H1 (cell line): ENCODE measurements at regions not wholly inside any gene's neighbourhood (a gene's known extent, or its start where the extent isn't known, plus 50 kb on each side); places are given as distances from the start of the nearest gene placed in this dataset.

Experiments
- CTCF ChIA-PET: fragments of 300-600 bp; sonication (Branson Sonifier 250); formaldehyde crosslinking; loops from one replicate; lab custom pipeline; 2021; ENCODE audit not compliant: partially characterized antibody; lab: Charles Lee
- POLR2A ChIA-PET: fragments of 300-600 bp; sonication (Branson Sonifier 250); formaldehyde crosslinking; loops from one replicate; lab custom pipeline; 2021; ENCODE audit warnings: inconsistent platforms; ENCODE audit not compliant: partially characterized antibody; lab: Charles Lee
- DNase-seq, 2 experiments: peaks; one replicate each; pipeline versions ENCODE4 v3.0.0 to v3.0.0-alpha.2; 2010 to 2022; ENCODE audit warnings: low spot score in 2 of 2, low read depth in 1 of 2, mixed read lengths in 1 of 2
- FAIRE-seq: peaks from 2 replicates; lab custom pipeline; 2011; peaks lifted over from hg19 to GRCh38; lab: Jason Lieb, UNC
- H2AFZ ChIP-seq: 2 replicates; pipeline ENCODE4 v1.8.1; 2012; ENCODE audit warnings: low read length, inconsistent platforms
- H2AK5ac ChIP-seq: 2 replicates; pipeline ENCODE4 v1.6.1; 2013; ENCODE audit warnings: low read depth, low read length
- H2BK120ac ChIP-seq: replicated peaks from 2 replicates; pipeline ENCODE3; 2013; ENCODE audit warnings: low read depth, low read length, inconsistent platforms
- H2BK12ac ChIP-seq: 2 replicates; pipeline ENCODE4 v1.6.1; 2013; ENCODE audit warnings: low read depth, low read length
- H2BK15ac ChIP-seq: 2 replicates; pipeline ENCODE4 v1.6.1; 2013; ENCODE audit warnings: low read length
- H2BK20ac ChIP-seq: 2 replicates; pipeline ENCODE4 v1.6.1; 2013; ENCODE audit warnings: low read length
- H2BK5ac ChIP-seq: 2 replicates; pipeline ENCODE4 v1.6.1; 2013; ENCODE audit warnings: low read depth, low read length
- H3K14ac ChIP-seq: 2 replicates; pipeline ENCODE4 v1.6.1; 2013; ENCODE audit warnings: inconsistent platforms; ENCODE audit not compliant: insufficient read length
- H3K18ac ChIP-seq: 2 replicates; pipeline ENCODE4 v1.6.1; 2013; ENCODE audit warnings: low read length; ENCODE audit errors: extremely low read depth
- H3K23ac ChIP-seq: 2 replicates; pipeline ENCODE4 v1.6.1; 2013; ENCODE audit warnings: inconsistent platforms; ENCODE audit not compliant: insufficient read length
- H3K23me2 ChIP-seq: 2 replicates; pipeline ENCODE4 v1.6.1; 2013; ENCODE audit warnings: low read depth, low read length
- H3K27ac ChIP-seq: 2 replicates; pipeline ENCODE4 v1.6.1; 2011; ENCODE audit warnings: low read depth, low read length, inconsistent platforms
- H3K27me3 ChIP-seq, 4 experiments: replicated peaks in 1 of 4; 1 replicate in 1 of 4; 2 replicates in 3 of 4; pipeline versions ENCODE4 v1.6.1 to v1.8.1; 2011 to 2013; ENCODE audit warnings: low read length in 3 of 4, mild to moderate bottlenecking in 3 of 4, inconsistent platforms in 2 of 4, mixed read lengths in 2 of 4, moderate library complexity in 1 of 4; ENCODE audit not compliant: control insufficient read depth in 3 of 4, insufficient read depth in 3 of 4; ENCODE audit errors: extremely low read depth in 1 of 4
- H3K36me3 ChIP-seq, 4 experiments: 2 replicates each; pipeline versions ENCODE4 v1.6.1 to v1.8.1; 2011 to 2013; ENCODE audit warnings: mild to moderate bottlenecking in 4 of 4, low read length in 3 of 4, moderate library complexity in 2 of 4, control low read depth in 1 of 4, inconsistent platforms in 1 of 4; ENCODE audit not compliant: insufficient read depth in 4 of 4, control insufficient read depth in 2 of 4
- H3K4ac ChIP-seq: replicated peaks from 2 replicates; pipeline ENCODE3; 2013; ENCODE audit warnings: low read length, low read depth, mixed read lengths, inconsistent platforms; ENCODE audit not compliant: insufficient read length
- H3K4me1 ChIP-seq, 4 experiments: replicated peaks in 1 of 4; 1 replicate in 1 of 4; 2 replicates in 3 of 4; pipeline versions ENCODE4 v1.6.1 to v1.8.1; 2011 to 2013; ENCODE audit warnings: low read length in 3 of 4, inconsistent platforms in 2 of 4, mixed read lengths in 1 of 4; ENCODE audit not compliant: insufficient read depth in 4 of 4, control insufficient read depth in 3 of 4
- H3K4me2 ChIP-seq, 2 experiments: 2 replicates each; pipeline versions ENCODE4 v1.6.1 to v1.8.1; 2011 to 2013; ENCODE audit warnings: low read depth in 2 of 2, low read length in 2 of 2, control low read depth in 1 of 2, inconsistent platforms in 1 of 2, mild to moderate bottlenecking in 1 of 2; ENCODE audit not compliant: insufficient read depth in 1 of 2
- H3K4me3 ChIP-seq, 4 experiments: fragments of 200-600, 300-600 bp in 1 of 4; sonication (generic), shearing (Covaris generic), sonication (Bioruptor Twin) in 1 of 4; 2 replicates each; pipeline versions ENCODE4 v1.5.1 to v1.8.1; 2011 to 2016; ENCODE audit warnings: low read length in 4 of 4, low read depth in 3 of 4, control low read depth in 2 of 4, inconsistent platforms in 2 of 4, mild to moderate bottlenecking in 2 of 4, mixed read lengths in 1 of 4, moderate library complexity in 1 of 4; ENCODE audit not compliant: insufficient read depth in 2 of 4; ENCODE audit errors: extremely low read depth in 1 of 4
- H3K56ac ChIP-seq: replicated peaks from 2 replicates; pipeline ENCODE3; 2013; ENCODE audit warnings: low read depth, mild to moderate bottlenecking, mixed read lengths, low read length, inconsistent platforms; ENCODE audit not compliant: insufficient read length
- H3K79me1 ChIP-seq: 2 replicates; pipeline ENCODE4 v1.6.1; 2013; ENCODE audit warnings: low read depth, low read length, control low read depth
- H3K79me2 ChIP-seq, 2 experiments: 2 replicates each; pipeline versions ENCODE4 v1.6.1 to v1.8.1; 2012 to 2013; ENCODE audit warnings: low read length in 2 of 2, mild to moderate bottlenecking in 2 of 2, inconsistent platforms in 1 of 2; ENCODE audit not compliant: insufficient read depth in 2 of 2, control insufficient read depth in 1 of 2
- H3K9ac ChIP-seq, 4 experiments: replicated peaks in 1 of 4; 1 replicate in 1 of 4; 2 replicates in 3 of 4; pipeline versions ENCODE4 v1.6.1 to v1.8.1; 2011 to 2013; ENCODE audit warnings: low read depth in 3 of 4, low read length in 3 of 4, control low read depth in 2 of 4, mild to moderate bottlenecking in 2 of 4, moderate library complexity in 2 of 4, inconsistent platforms in 1 of 4; ENCODE audit errors: extremely low read depth in 1 of 4
- H3K9me3 ChIP-seq, 2 experiments: 2 replicates each; pipeline versions ENCODE4 v1.6.1 to v1.8.1; 2012 to 2013; ENCODE audit warnings: mild to moderate bottlenecking in 2 of 2, moderate library complexity in 2 of 2, control low read depth in 1 of 2, inconsistent platforms in 1 of 2, low read depth in 1 of 2, low read length in 1 of 2, mixed read lengths in 1 of 2; ENCODE audit not compliant: insufficient read depth in 2 of 2
- H4K20me1 ChIP-seq, 2 experiments: replicated peaks in 1 of 2; 2 replicates each; pipeline versions ENCODE3 to v1.8.1; 2011 to 2013; ENCODE audit warnings: inconsistent platforms in 2 of 2, low read length in 2 of 2, mild to moderate bottlenecking in 1 of 2; ENCODE audit not compliant: insufficient read depth in 2 of 2, control insufficient read depth in 1 of 2
- H4K5ac ChIP-seq: 2 replicates; pipeline ENCODE4 v1.6.1; 2013; ENCODE audit warnings: low read length, low read depth, mixed read lengths, inconsistent platforms; ENCODE audit not compliant: insufficient read length
- H4K8ac ChIP-seq: 2 replicates; pipeline ENCODE4 v1.8.0; 2013; ENCODE audit warnings: mild to moderate bottlenecking, moderate library complexity, low read length, inconsistent platforms; ENCODE audit not compliant: insufficient read depth; ENCODE audit errors: extremely low read depth
- H4K91ac ChIP-seq: replicated peaks from 2 replicates; pipeline ENCODE3; 2013; ENCODE audit warnings: low read length, mixed read lengths, inconsistent platforms; ENCODE audit not compliant: insufficient read length
- BCL11A ChIP-seq, 2 experiments: IDR thresholded peaks; one replicate each; pipeline ENCODE4 v1.6.1; 2011; ENCODE audit warnings: low read depth in 2 of 2, low read length in 2 of 2, mild to moderate bottlenecking in 2 of 2
- CHD2 ChIP-seq: IDR thresholded peaks from 2 replicates; pipeline ENCODE4 v1.6.1; 2012; ENCODE audit warnings: low read length, improper control_type of control experiment
- EZH2 ChIP-seq: fragments of 200-600 bp; sonication (generic); IDR thresholded peaks from 2 replicates; pipeline ENCODE4 v1.7.1; 2012; ENCODE audit warnings: low read depth, mild to moderate bottlenecking, moderate library complexity, low read length, inconsistent platforms; ENCODE audit not compliant: severe bottlenecking
- FOSL1 ChIP-seq: IDR thresholded peaks from 2 replicates; pipeline ENCODE4 v1.6.1; 2011; ENCODE audit warnings: mild to moderate bottlenecking, low read depth, low read length, moderate library complexity; ENCODE audit not compliant: insufficient read depth
- HDAC6 ChIP-seq: IDR thresholded peaks from one replicate; pipeline ENCODE4 v1.7.1; 2012; ENCODE audit warnings: low read depth, mild to moderate bottlenecking, inconsistent platforms, low read length, moderate library complexity
- POLR2A ChIP-seq, 2 experiments: IDR thresholded peaks; 1 replicate in 1 of 2; 2 replicates in 1 of 2; pipeline ENCODE4 v1.6.1; 2011; ENCODE audit warnings: low read depth in 2 of 2, low read length in 2 of 2, mild to moderate bottlenecking in 2 of 2; ENCODE audit errors: control extremely low read depth in 1 of 2
- POLR2AphosphoS5 ChIP-seq: IDR thresholded peaks from 2 replicates; pipeline ENCODE4 v1.6.1; 2011; ENCODE audit warnings: low read depth, low read length
- POU5F1 ChIP-seq: IDR thresholded peaks from 2 replicates; pipeline ENCODE4 v1.6.1; 2011; ENCODE audit warnings: low read depth, mild to moderate bottlenecking, low read length, moderate library complexity
- SAP30 ChIP-seq: fragments of 300-600 bp; sonication (generic); IDR thresholded peaks from 2 replicates; pipeline ENCODE4 v1.7.1; 2012; ENCODE audit warnings: low read length, moderate library complexity, mild to moderate bottlenecking, inconsistent platforms; ENCODE audit not compliant: insufficient read depth, insufficient replicate concordance
- SP2 ChIP-seq: IDR thresholded peaks from 2 replicates; pipeline ENCODE4 v1.6.1; 2012; ENCODE audit warnings: mild to moderate bottlenecking, low read length, inconsistent platforms
- USF2 ChIP-seq: IDR thresholded peaks from 2 replicates; pipeline ENCODE4 v1.6.1; 2011; ENCODE audit warnings: low read length, improper control_type of control experiment
- WGBS, 2 experiments: shearing (Covaris generic) in 1 of 2; methylation state at CpG; one replicate each; pipeline versions ENCODE4 v1.1.6 to v1.1.7; 2013 to 2015; ENCODE audit warnings: low lambda C conversion rate in 2 of 2, mixed read lengths in 2 of 2, inconsistent platforms in 1 of 2, low coverage in 1 of 2, missing lambda C conversion rate in 1 of 2; ENCODE audit not compliant: insufficient replicate concordance in 2 of 2, insufficient coverage in 1 of 2, insufficient read length in 1 of 2; ENCODE audit errors: extremely low coverage in 1 of 2, missing lambda C conversion rate in 1 of 2; 5-methylcytosine and 5-hydroxymethylcytosine counted together
- TF ChIP-seq, protein P1 (sequence below): IDR thresholded peaks from 2 replicates; pipeline ENCODE4 v1.6.1; 2012; ENCODE audit warnings: low read length, inconsistent platforms

- FAIRE-seq = no peak
- no peak overlapping the region for H3K9ac ChIP-seq
- TF ChIP-seq EZH2 (no peak), HDAC6 (no peak), CHD2 (no peak), SP2 (no peak), USF2 (no peak), POLR2AphosphoS5 (no peak), POLR2A (IDR thresholded peaks at IDR 0.05; ENCODE audit: control extremely low read depth in 1 of 2, low read depth in 2 of 2, low read length in 2 of 2) (no peak), POU5F1 (no peak), FOSL1 (no peak), SAP30 (no peak), BCL11A (IDR thresholded peaks at IDR 0.05; ENCODE audit: low read depth in 2 of 2, low read length in 2 of 2) (no peak)
- TF ChIP-seq, protein P1, sequence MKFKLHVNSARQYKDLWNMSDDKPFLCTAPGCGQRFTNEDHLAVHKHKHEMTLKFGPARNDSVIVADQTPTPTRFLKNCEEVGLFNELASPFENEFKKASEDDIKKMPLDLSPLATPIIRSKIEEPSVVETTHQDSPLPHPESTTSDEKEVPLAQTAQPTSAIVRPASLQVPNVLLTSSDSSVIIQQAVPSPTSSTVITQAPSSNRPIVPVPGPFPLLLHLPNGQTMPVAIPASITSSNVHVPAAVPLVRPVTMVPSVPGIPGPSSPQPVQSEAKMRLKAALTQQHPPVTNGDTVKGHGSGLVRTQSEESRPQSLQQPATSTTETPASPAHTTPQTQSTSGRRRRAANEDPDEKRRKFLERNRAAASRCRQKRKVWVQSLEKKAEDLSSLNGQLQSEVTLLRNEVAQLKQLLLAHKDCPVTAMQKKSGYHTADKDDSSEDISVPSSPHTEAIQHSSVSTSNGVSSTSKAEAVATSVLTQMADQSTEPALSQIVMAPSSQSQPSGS = no peak
Measured at GRCh38 chr7:35581605-35582210, 113.2 kb downstream of the HERPUD2 start.

More at GRCh38 chr7:35581605-35582210, 113.2 kb downstream of the HERPUD2 start:
- Histone ChIP-seq H3K56ac (no peak overlapping the region), H3K4me1 (no peaks in the 10 kb centered on the region), H4K5ac (no peak overlapping the region), H4K20me1 (no peaks in the 10 kb centered on the region), H3K79me1 (no peaks in the 10 kb centered on the region), H3K4me3 (no peak overlapping the region), H3K36me3 (no peaks in the 10 kb centered on the region), H2BK120ac (no peak overlapping the region), H3K4ac (no peak overlapping the region), H2BK15ac (no peak overlapping the region), H3K27ac (no peak overlapping the region), H4K8ac (no peak overlapping the region), H3K27me3 (no peaks in the 10 kb centered on the region), H2BK20ac (no peak overlapping the region), H3K79me2 (no peaks in the 10 kb centered on the region), H2AK5ac (no peak overlapping the region), H3K4me2 (no peak overlapping the region), H2BK5ac (no peak overlapping the region), H3K23ac (no peak overlapping the region), H3K23me2 (no peaks in the 10 kb centered on the region), H3K9me3 (no peaks in the 10 kb centered on the region), H2AFZ (no peak overlapping the region), H3K18ac (no peak overlapping the region), H4K91ac (no peak overlapping the region), H3K14ac (no peak overlapping the region), H2BK12ac (no peak overlapping the region)
- no peak for DNase-seq
- ChIA-PET POLR2A (no interaction called here), CTCF (interaction anchor here (0.9 to 6.7 kb wide), 2 partner anchors 13 to 61 kb away, joined by 5 to 59 read pairs; no protein-coding TSS in a partner anchor)
- WGBS, 2 experiments = 89% methylated on average over 7 of the region's 7 CpGs; no CpG with 5 or more reads in 1 of the 2 experiments
